H9 (cell line): ENCODE measurements at regions not wholly inside any gene's neighbourhood (a gene's known extent, or its start where the extent isn't known, plus 50 kb on each side); places are given as distances from the start of the nearest gene placed in this dataset.

Experiments used
- DNase-seq: peaks from one replicate; pipeline ENCODE4 v3.0.0-alpha.2; 2017
- H2AFZ ChIP-seq: one replicate; pipeline ENCODE4 v1.6.1; 2013; ENCODE audit warnings: mild to moderate bottlenecking, low read length, control low read depth, moderate library complexity
- H2AK5ac ChIP-seq: 2 replicates; pipeline ENCODE4 v1.6.1; 2013; ENCODE audit warnings: low read length, control low read depth, mixed read lengths; ENCODE audit not compliant: insufficient read length
- H2BK120ac ChIP-seq: one replicate; pipeline ENCODE4 v1.6.1; 2013; ENCODE audit warnings: low read depth, mild to moderate bottlenecking, low read length, control low read depth, inconsistent platforms; ENCODE audit not compliant: poor library complexity, severe bottlenecking
- H2BK12ac ChIP-seq: 2 replicates; pipeline ENCODE4 v1.6.1; 2013; ENCODE audit warnings: low read length, control low read depth, mixed read lengths, low read depth; ENCODE audit not compliant: insufficient read length
- H2BK15ac ChIP-seq: 2 replicates; pipeline ENCODE4 v1.6.1; 2013; ENCODE audit warnings: low read depth, low read length, control low read depth
- H2BK20ac ChIP-seq: one replicate; pipeline ENCODE4 v1.6.1; 2013; ENCODE audit warnings: low read depth, mild to moderate bottlenecking, low read length, control low read depth, inconsistent platforms; ENCODE audit not compliant: poor library complexity, severe bottlenecking
- H2BK5ac ChIP-seq: 2 replicates; pipeline ENCODE4 v1.6.1; 2013; ENCODE audit warnings: low read length, control low read depth, mixed read lengths; ENCODE audit not compliant: insufficient read length
- H3K14ac ChIP-seq: 2 replicates; pipeline ENCODE4 v1.6.1; 2013; ENCODE audit warnings: low read length, control low read depth; ENCODE audit not compliant: insufficient read depth
- H3K18ac ChIP-seq: 2 replicates; pipeline ENCODE4 v1.6.1; 2013; ENCODE audit warnings: low read depth, mild to moderate bottlenecking, mixed read lengths, low read length, control low read depth; ENCODE audit not compliant: insufficient read length
- H3K23ac ChIP-seq: 2 replicates; pipeline ENCODE4 v1.6.1; 2013; ENCODE audit warnings: low read length, control low read depth, mixed read lengths, low read depth; ENCODE audit not compliant: insufficient read length
- H3K23me2 ChIP-seq: 2 replicates; pipeline ENCODE4 v1.6.1; 2013; ENCODE audit warnings: low read depth, mild to moderate bottlenecking, mixed read lengths, low read length, control low read depth; ENCODE audit not compliant: insufficient read length, poor library complexity, severe bottlenecking
- H3K27ac ChIP-seq: 2 replicates; pipeline ENCODE4 v1.5.1; 2013; ENCODE audit warnings: low read length, control low read depth, mixed read lengths, low read depth; ENCODE audit not compliant: insufficient read length
- H3K27me3 ChIP-seq: 2 replicates; pipeline ENCODE4 v1.6.1; 2013; ENCODE audit warnings: low read length, control low read depth, inconsistent platforms; ENCODE audit not compliant: insufficient read depth
- H3K4ac ChIP-seq: 2 replicates; pipeline ENCODE4 v1.6.1; 2013; ENCODE audit warnings: low read depth, mild to moderate bottlenecking, control low read depth, inconsistent platforms, low read length, moderate library complexity
- H3K4me1 ChIP-seq: 2 replicates; pipeline ENCODE4 v1.6.1; 2013; ENCODE audit warnings: low read length, control low read depth, inconsistent platforms; ENCODE audit not compliant: insufficient read depth
- H3K4me2 ChIP-seq: 2 replicates; pipeline ENCODE4 v1.6.1; 2013; ENCODE audit warnings: low read length, control low read depth, mixed read lengths; ENCODE audit not compliant: insufficient read length, insufficient read depth
- H3K56ac ChIP-seq: 2 replicates; pipeline ENCODE4 v1.6.1; 2013; ENCODE audit warnings: low read depth, mild to moderate bottlenecking, mixed read lengths, low read length, control low read depth; ENCODE audit not compliant: insufficient read length
- H3K79me1 ChIP-seq: 2 replicates; pipeline ENCODE4 v1.6.1; 2013; ENCODE audit warnings: low read depth, mild to moderate bottlenecking, moderate library complexity, low read length, control low read depth, inconsistent platforms; ENCODE audit not compliant: insufficient read depth, poor library complexity, severe bottlenecking
- H3K79me2 ChIP-seq: 2 replicates; pipeline ENCODE4 v1.6.1; 2013; ENCODE audit warnings: low read length, control low read depth, inconsistent platforms; ENCODE audit not compliant: insufficient read depth
- H3K9ac ChIP-seq: 2 replicates; pipeline ENCODE4 v1.6.1; 2013; ENCODE audit warnings: low read length, control low read depth, mixed read lengths; ENCODE audit not compliant: insufficient read length; ENCODE audit errors: extremely low read depth
- H3K9me3 ChIP-seq: one replicate; pipeline ENCODE4 v1.6.1; 2013; ENCODE audit warnings: low read depth, low read length, inconsistent platforms; ENCODE audit not compliant: control insufficient read depth
- H3T11ph ChIP-seq: one replicate; pipeline ENCODE4 v1.6.1; 2013; ENCODE audit warnings: mild to moderate bottlenecking, low read length, control low read depth, inconsistent platforms
- H4K20me1 ChIP-seq: one replicate; pipeline ENCODE4 v1.6.1; 2013; ENCODE audit not compliant: control insufficient read depth, insufficient read length, insufficient read depth
- H4K5ac ChIP-seq: 2 replicates; pipeline ENCODE4 v1.6.1; 2013; ENCODE audit warnings: low read depth, mild to moderate bottlenecking, mixed read lengths, low read length, control low read depth; ENCODE audit not compliant: insufficient read length
- H4K8ac ChIP-seq: replicated peaks from 2 replicates; pipeline ENCODE4 v1.6.1; 2013; ENCODE audit warnings: low read length, control low read depth, mixed read lengths, low read depth; ENCODE audit not compliant: insufficient read length
- H4K91ac ChIP-seq: 2 replicates; pipeline ENCODE4 v1.6.1; 2013; ENCODE audit warnings: low read depth, mild to moderate bottlenecking, moderate library complexity, mixed read lengths, low read length, control low read depth; ENCODE audit not compliant: insufficient read length
- H3K27ac Mint-ChIP-seq, 3 experiments: 2 replicates in 2 of 3; 3 replicates in 1 of 3; pipeline ENCODE4 v1.8.0; 2020 to 2021; ENCODE audit warnings: mixed read lengths in 3 of 3, mild to moderate bottlenecking in 1 of 3, moderate library complexity in 1 of 3
- H3K27me3 Mint-ChIP-seq: 2 replicates; pipeline ENCODE4 v1.8.0; 2021; ENCODE audit warnings: low read depth, mild to moderate bottlenecking, moderate library complexity, mixed read lengths
- H3K36me3 Mint-ChIP-seq, 3 experiments: 2 replicates in 2 of 3; 3 replicates in 1 of 3; pipeline ENCODE4 v1.8.0; 2020 to 2021; ENCODE audit warnings: low read depth in 3 of 3, mixed read lengths in 3 of 3; ENCODE audit not compliant: insufficient read depth in 1 of 3
- H3K4me1 Mint-ChIP-seq, 2 experiments: 2 replicates each; pipeline ENCODE4 v1.8.0; 2020; ENCODE audit warnings: mixed read lengths in 2 of 2
- H3K4me3 Mint-ChIP-seq, 2 experiments: 2 replicates in 1 of 2; 3 replicates in 1 of 2; pipeline ENCODE4 v1.8.0; 2020 to 2021; ENCODE audit warnings: mild to moderate bottlenecking in 2 of 2, mixed read lengths in 2 of 2, moderate library complexity in 1 of 2
- H3K9me3 Mint-ChIP-seq, 2 experiments: 2 replicates in 1 of 2; 3 replicates in 1 of 2; pipeline ENCODE4 v1.8.0; 2020; ENCODE audit warnings: mild to moderate bottlenecking in 2 of 2, mixed read lengths in 2 of 2, moderate library complexity in 1 of 2
- CTCF ChIP-seq: fragments of 200-600 bp; sonication (generic); conservative IDR thresholded peaks from 3 replicates; pipeline ENCODE4 v1.8.0; 2021; ENCODE audit warnings: antibody characterized with exemption, mild to moderate bottlenecking
- WGBS: extraction: QIAGEN DNeasy Blood & Tissue Kit; methylation state at CpG from one replicate; pipeline ENCODE4 v1.1.7; 2013; ENCODE audit warnings: missing lambda C conversion rate, low lambda C conversion rate, mixed read lengths; ENCODE audit not compliant: insufficient read length; ENCODE audit errors: extremely low coverage; 5-methylcytosine and 5-hydroxymethylcytosine counted together

GRCh38 chr10:78642269-78642816 lies 426.4 kb upstream of the ZMIZ1 start:
- Histone ChIP-seq H3K27me3 (no peaks in the 10 kb centered on the region), H3K27ac (no peak overlapping the region), H2BK5ac (no peak overlapping the region), H3K56ac (no peak overlapping the region), H2AFZ (no peak overlapping the region), H2BK20ac (no peak overlapping the region), H3K9ac (no peak overlapping the region), H4K8ac (no peak overlapping the region), H4K20me1 (no peaks in the 10 kb centered on the region), H3K23me2 (no peaks in the 10 kb centered on the region), H4K91ac (no peak overlapping the region), H3K23ac (no peak overlapping the region), H3K4me2 (no peak overlapping the region), H4K5ac (no peak overlapping the region), H3T11ph (no peak overlapping the region), H3K14ac (no peak overlapping the region), H3K18ac (no peak overlapping the region), H2BK12ac (no peak overlapping the region), H2BK15ac (no peak overlapping the region), H3K9me3 (no peaks in the 10 kb centered on the region), H3K79me2 (no peaks in the 10 kb centered on the region), H3K4me1 (no peaks in the 10 kb centered on the region), H2AK5ac (no peak overlapping the region), H3K79me1 (no peaks in the 10 kb centered on the region), H3K4ac (no peak overlapping the region), H2BK120ac (no peak overlapping the region)
- H3K9me3 Mint-ChIP-seq: peaks cover 0 to 9% of the 10 kb centered on the region in 2 experiments; a peak in 4 of 5 replicates
- DNase-seq: no peak
- no peak overlapping the region for H3K27ac Mint-ChIP-seq
- no peak overlapping the region; a peak in 1 of 5 replicates for H3K4me3 Mint-ChIP-seq
- peaks cover 2% of the 10 kb centered on the region for H3K27me3 Mint-ChIP-seq
- H3K4me1 Mint-ChIP-seq: no peaks in the 10 kb centered on the region
- TF ChIP-seq CTCF: no peak
- no peaks in the 10 kb centered on the region; a peak in 1 of 7 replicates for H3K36me3 Mint-ChIP-seq
- no CpG with 5 or more reads among the region's 4 CpGs for WGBS
